ENCODE measurements at regions not wholly inside any gene's neighbourhood (a gene's known extent, or its start where the extent isn't known, plus 50 kb on each side); places are given as distances from the start of the nearest gene placed in this dataset.

DNA sequence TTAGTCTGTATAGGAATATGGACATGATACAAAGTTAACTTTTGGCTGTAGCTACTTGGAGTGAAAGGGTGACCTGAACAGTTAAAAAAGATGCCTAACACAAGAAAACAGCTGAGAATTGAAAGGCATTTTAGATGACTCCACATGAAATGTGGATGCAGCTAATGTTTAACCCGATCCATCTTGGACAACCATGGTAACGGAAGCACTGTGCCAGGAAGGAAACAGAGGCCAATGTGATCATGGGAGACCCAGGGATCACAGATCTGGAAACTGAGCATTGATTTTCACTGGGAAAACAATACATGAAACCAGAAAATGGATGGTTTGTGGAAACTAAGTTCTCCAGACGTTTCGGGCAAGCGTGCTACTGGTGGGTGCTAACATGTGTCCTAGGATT lies 669.1 kb downstream of the GALR1 start:
- TF ChIP-seq FOXP2 (optimal IDR thresholded peaks at IDR 0.05; ENCODE audit: borderline replicate concordance, extremely low read depth, extremely low read length, insufficient read depth) (no peak), TAF1 (IDR thresholded peaks at IDR 0.05; ENCODE audit: borderline replicate concordance, insufficient read depth, low read length) (no peak), POLR2AphosphoS5 (IDR thresholded peaks at IDR 0.05; ENCODE audit: low read depth, low read length) (no peak), SIN3A (IDR thresholded peaks at IDR 0.05; ENCODE audit: borderline replicate concordance, insufficient read depth, low read length) (no peak)
- TF ChIP-seq, protein P1, sequence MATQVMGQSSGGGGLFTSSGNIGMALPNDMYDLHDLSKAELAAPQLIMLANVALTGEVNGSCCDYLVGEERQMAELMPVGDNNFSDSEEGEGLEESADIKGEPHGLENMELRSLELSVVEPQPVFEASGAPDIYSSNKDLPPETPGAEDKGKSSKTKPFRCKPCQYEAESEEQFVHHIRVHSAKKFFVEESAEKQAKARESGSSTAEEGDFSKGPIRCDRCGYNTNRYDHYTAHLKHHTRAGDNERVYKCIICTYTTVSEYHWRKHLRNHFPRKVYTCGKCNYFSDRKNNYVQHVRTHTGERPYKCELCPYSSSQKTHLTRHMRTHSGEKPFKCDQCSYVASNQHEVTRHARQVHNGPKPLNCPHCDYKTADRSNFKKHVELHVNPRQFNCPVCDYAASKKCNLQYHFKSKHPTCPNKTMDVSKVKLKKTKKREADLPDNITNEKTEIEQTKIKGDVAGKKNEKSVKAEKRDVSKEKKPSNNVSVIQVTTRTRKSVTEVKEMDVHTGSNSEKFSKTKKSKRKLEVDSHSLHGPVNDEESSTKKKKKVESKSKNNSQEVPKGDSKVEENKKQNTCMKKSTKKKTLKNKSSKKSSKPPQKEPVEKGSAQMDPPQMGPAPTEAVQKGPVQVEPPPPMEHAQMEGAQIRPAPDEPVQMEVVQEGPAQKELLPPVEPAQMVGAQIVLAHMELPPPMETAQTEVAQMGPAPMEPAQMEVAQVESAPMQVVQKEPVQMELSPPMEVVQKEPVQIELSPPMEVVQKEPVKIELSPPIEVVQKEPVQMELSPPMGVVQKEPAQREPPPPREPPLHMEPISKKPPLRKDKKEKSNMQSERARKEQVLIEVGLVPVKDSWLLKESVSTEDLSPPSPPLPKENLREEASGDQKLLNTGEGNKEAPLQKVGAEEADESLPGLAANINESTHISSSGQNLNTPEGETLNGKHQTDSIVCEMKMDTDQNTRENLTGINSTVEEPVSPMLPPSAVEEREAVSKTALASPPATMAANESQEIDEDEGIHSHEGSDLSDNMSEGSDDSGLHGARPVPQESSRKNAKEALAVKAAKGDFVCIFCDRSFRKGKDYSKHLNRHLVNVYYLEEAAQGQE (IDR thresholded peaks at IDR 0.05; ENCODE audit: insufficient read depth in 1 of 2, low read depth in 2 of 2, low read length in 2 of 2): no peak

GRCh38 chr18:77919923-77920322 lies 670.3 kb downstream of the GALR1 start:
- no peak for TF ChIP-seq FOXP2 (optimal IDR thresholded peaks at IDR 0.05; ENCODE audit: borderline replicate concordance, extremely low read depth, extremely low read length, insufficient read depth)
- TF ChIP-seq TAF1 (IDR thresholded peaks at IDR 0.05; ENCODE audit: borderline replicate concordance, insufficient read depth, low read length): no peak
- no peak for TF ChIP-seq POLR2AphosphoS5 (IDR thresholded peaks at IDR 0.05; ENCODE audit: low read depth, low read length)
- TF ChIP-seq, protein P1 (IDR thresholded peaks at IDR 0.05; ENCODE audit: insufficient read depth in 1 of 2, low read depth in 2 of 2, low read length in 2 of 2): no peak
- no peak for TF ChIP-seq SIN3A (IDR thresholded peaks at IDR 0.05; ENCODE audit: borderline replicate concordance, insufficient read depth, low read length)

GRCh38 chr18:77935342-77935741 lies 685.7 kb downstream of the GALR1 start:
- TF ChIP-seq SIN3A (IDR thresholded peaks at IDR 0.05; ENCODE audit: borderline replicate concordance, insufficient read depth, low read length): no peak
- TF ChIP-seq TAF1 (IDR thresholded peaks at IDR 0.05; ENCODE audit: borderline replicate concordance, insufficient read depth, low read length): no peak
- no peak for TF ChIP-seq FOXP2 (optimal IDR thresholded peaks at IDR 0.05; ENCODE audit: borderline replicate concordance, extremely low read depth, extremely low read length, insufficient read depth)
- TF ChIP-seq POLR2AphosphoS5 (IDR thresholded peaks at IDR 0.05; ENCODE audit: low read depth, low read length): no peak
- TF ChIP-seq, protein P1 (IDR thresholded peaks at IDR 0.05; ENCODE audit: insufficient read depth in 1 of 2, low read depth in 2 of 2, low read length in 2 of 2): no peak

DNA sequence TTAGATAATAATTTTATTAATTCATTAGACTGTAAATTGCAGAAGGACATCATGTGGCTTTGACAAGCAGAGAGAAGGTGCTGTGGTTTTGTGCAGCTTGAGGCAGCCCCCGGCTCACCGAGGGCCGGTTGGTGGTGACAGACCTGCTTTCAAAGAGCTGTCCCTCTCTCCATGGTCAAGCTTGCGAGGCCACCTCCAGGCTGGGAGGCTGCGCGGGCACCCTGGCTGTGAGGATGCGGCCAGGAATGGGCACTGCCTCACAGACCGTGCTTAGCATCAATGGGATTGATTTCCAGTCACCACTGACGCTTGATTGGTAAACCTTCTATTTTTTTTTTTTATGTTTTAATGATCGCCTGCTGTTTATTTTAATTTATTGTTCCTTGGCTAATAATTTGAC lies 690.9 kb downstream of the GALR1 start:
- TF ChIP-seq POLR2AphosphoS5 (IDR thresholded peaks at IDR 0.05; ENCODE audit: low read depth, low read length) (no peak), SIN3A (IDR thresholded peaks at IDR 0.05; ENCODE audit: borderline replicate concordance, insufficient read depth, low read length) (no peak), FOXP2 (optimal IDR thresholded peaks at IDR 0.05; ENCODE audit: borderline replicate concordance, extremely low read depth, extremely low read length, insufficient read depth) (no peak), TAF1 (IDR thresholded peaks at IDR 0.05; ENCODE audit: borderline replicate concordance, insufficient read depth, low read length) (no peak)
- TF ChIP-seq, protein P1 (IDR thresholded peaks at IDR 0.05; ENCODE audit: insufficient read depth in 1 of 2, low read depth in 2 of 2, low read length in 2 of 2): no peak

- no peak for TF ChIP-seq TAF1 (IDR thresholded peaks at IDR 0.05; ENCODE audit: borderline replicate concordance, insufficient read depth, low read length)
- no peak for TF ChIP-seq POLR2AphosphoS5 (IDR thresholded peaks at IDR 0.05; ENCODE audit: low read depth, low read length)
- TF ChIP-seq FOXP2 (optimal IDR thresholded peaks at IDR 0.05; ENCODE audit: borderline replicate concordance, extremely low read depth, extremely low read length, insufficient read depth): no peak
- TF ChIP-seq, protein P1 (IDR thresholded peaks at IDR 0.05; ENCODE audit: insufficient read depth in 1 of 2, low read depth in 2 of 2, low read length in 2 of 2): no peak
- no peak for TF ChIP-seq SIN3A (IDR thresholded peaks at IDR 0.05; ENCODE audit: borderline replicate concordance, insufficient read depth, low read length)
Observed at GRCh38 chr18:77944533-77944932, 694.9 kb downstream of the GALR1 start.
